ENCODE measurements at regions not wholly inside any gene's neighbourhood (a gene's known extent, or its start where the extent isn't known, plus 50 kb on each side); places are given as distances from the start of the nearest gene placed in this dataset.
"Not testable (repeated sequence)": the region's sequence is repeated elsewhere in the genome, so short reads cannot be mapped to it uniquely, and the experiment has no call there.

- no peak for DNase-seq
- H3K36me3 Mint-ChIP-seq (ENCODE audit: low read depth): no peaks in the 10 kb centered on the region
- TF ChIP-seq CTCF (IDR thresholded peaks at IDR 0.05): no peak
- H3K27me3 Mint-ChIP-seq (ENCODE audit: insufficient read depth): peaks cover 2% of the 10 kb centered on the region; the same call in 1 of the 2 replicates
- no peak overlapping the region for H3K4me3 Mint-ChIP-seq
- no peaks in the 10 kb centered on the region for H3K9me3 Mint-ChIP-seq
- H3K27ac Mint-ChIP-seq: no peak overlapping the region
- H3K4me1 Mint-ChIP-seq (ENCODE audit: low read depth): 0 out of 2 replicates have a peak, but pooled peaks cover 9% of the 10 kb centered on the region
These were observed 795.4 kb downstream of the SLC6A15 start for GRCh38 chr12:84117190-84117589.

- no peak overlapping the region for H3K27ac Mint-ChIP-seq
- 0 out of 2 replicates have a peak, but pooled peaks cover 9% of the 10 kb centered on the region for H3K4me1 Mint-ChIP-seq (ENCODE audit: low read depth)
These were observed 798.9 kb downstream of the SLC6A15 start for GRCh38 chr12:84113666-84114065.

GRCh38 chr12:84103886-84104285 is 808.7 kb downstream of the SLC6A15 start:
- peaks cover 30% of the 10 kb centered on the region for H3K36me3 Mint-ChIP-seq (ENCODE audit: low read depth)
- not testable (repeated sequence) for DNase-seq; H3K4me3 Mint-ChIP-seq; H3K27ac Mint-ChIP-seq; H3K4me1 Mint-ChIP-seq (ENCODE audit: low read depth); H3K27me3 Mint-ChIP-seq (ENCODE audit: insufficient read depth)
- H3K9me3 Mint-ChIP-seq: peaks cover 60% of the 10 kb centered on the region

More at GRCh38 chr12:84113666-84114065, 798.9 kb downstream of the SLC6A15 start:
- no peaks in the 10 kb centered on the region for H3K27me3 Mint-ChIP-seq (ENCODE audit: insufficient read depth)
- DNase-seq: no peak
- H3K36me3 Mint-ChIP-seq (ENCODE audit: low read depth): no peaks in the 10 kb centered on the region
- TF ChIP-seq CTCF (IDR thresholded peaks at IDR 0.05): no peak
- H3K4me3 Mint-ChIP-seq: no peak overlapping the region
- H3K9me3 Mint-ChIP-seq: peaks cover 4% of the 10 kb centered on the region

- H3K27ac Mint-ChIP-seq; H3K27me3 Mint-ChIP-seq (ENCODE audit: insufficient read depth); H3K4me1 Mint-ChIP-seq (ENCODE audit: low read depth); DNase-seq; H3K4me3 Mint-ChIP-seq: not testable (repeated sequence)
- Mint-ChIP-seq H3K36me3 (ENCODE audit: low read depth) (peaks cover 35% of the 10 kb centered on the region), H3K9me3 (peaks cover 74% of the 10 kb centered on the region)
These were observed 810.6 kb downstream of the SLC6A15 start for GRCh38 chr12:84101963-84102362.

- H3K9me3 Mint-ChIP-seq: peaks cover 71% of the 10 kb centered on the region
- not testable (repeated sequence) for H3K27me3 Mint-ChIP-seq (ENCODE audit: insufficient read depth); H3K27ac Mint-ChIP-seq; H3K4me1 Mint-ChIP-seq (ENCODE audit: low read depth); DNase-seq; H3K4me3 Mint-ChIP-seq
- peaks cover 35% of the 10 kb centered on the region for H3K36me3 Mint-ChIP-seq (ENCODE audit: low read depth)
These were observed 813.0 kb downstream of the SLC6A15 start for GRCh38 chr12:84099591-84099990.

GRCh38 chr12:84091651-84092050 is 820.9 kb downstream of the SLC6A15 start:
- no peak for TF ChIP-seq CTCF (IDR thresholded peaks at IDR 0.05)
- H3K4me3 Mint-ChIP-seq: no peak overlapping the region
- H3K4me1 Mint-ChIP-seq (ENCODE audit: low read depth): peaks cover 5% of the 10 kb centered on the region; the same call in 1 of the 2 replicates
- H3K27ac Mint-ChIP-seq: no peak overlapping the region
- no peaks in the 10 kb centered on the region for H3K27me3 Mint-ChIP-seq (ENCODE audit: insufficient read depth)
- no peaks in the 10 kb centered on the region for H3K9me3 Mint-ChIP-seq
- DNase-seq: no peak
- H3K36me3 Mint-ChIP-seq (ENCODE audit: low read depth): no peaks in the 10 kb centered on the region

- H3K27me3 Mint-ChIP-seq (ENCODE audit: insufficient read depth): no peaks in the 10 kb centered on the region
- no peak overlapping the region for H3K27ac Mint-ChIP-seq
These were observed 823.2 kb downstream of the SLC6A15 start for GRCh38 chr12:84089356-84089755.

More at GRCh38 chr12:84089356-84089755, 823.2 kb downstream of the SLC6A15 start:
- Mint-ChIP-seq H3K4me3 (no peak overlapping the region), H3K4me1 (ENCODE audit: low read depth) (peaks cover 11% of the 10 kb centered on the region; the same call in 1 of the 2 replicates), H3K36me3 (ENCODE audit: low read depth) (no peaks in the 10 kb centered on the region), H3K9me3 (no peaks in the 10 kb centered on the region)
- no peak for TF ChIP-seq CTCF (IDR thresholded peaks at IDR 0.05)
- DNase-seq: no peak

Measured in HFFc6 (cell line).